ENCODE measurements at regions not wholly inside any gene's neighbourhood (a gene's known extent, or its start where the extent isn't known, plus 50 kb on each side); places are given as distances from the start of the nearest gene placed in this dataset.

GRCh38 chr15:95864467-95864886, 466.0 kb upstream of the NR2F2 start:
- no peak for DNase-seq

GRCh38 chr15:95865330-95865739, 465.2 kb upstream of the NR2F2 start:
- no peak for DNase-seq

GRCh38 chr15:95866711-95867440, 463.6 kb upstream of the NR2F2 start:
- DNase-seq: no peak

- DNase-seq: no peak
These were observed 462.1 kb upstream of the NR2F2 start for GRCh38 chr15:95868450-95868849.

- no peak for DNase-seq
These were observed 461.5 kb upstream of the NR2F2 start for GRCh38 chr15:95868970-95869369.

GRCh38 chr15:95869920-95870319, 460.6 kb upstream of the NR2F2 start:
- DNase-seq: no peak

GRCh38 chr15:95872366-95872771, 458.1 kb upstream of the NR2F2 start:
- no peak for DNase-seq

GRCh38 chr15:95874637-95875036, 455.9 kb upstream of the NR2F2 start:
- DNase-seq: no peak

GRCh38 chr15:95875121-95875643, 455.3 kb upstream of the NR2F2 start:
- peak; percentile 27 to 36 for DNase-seq

- peak in 1 of 2 donors; percentile 5 for DNase-seq
These were observed 450.4 kb upstream of the NR2F2 start for GRCh38 chr15:95880031-95880570.

- DNase-seq: no peak
These were observed 449.9 kb upstream of the NR2F2 start for GRCh38 chr15:95880630-95881029.

- DNase-seq: no peak
These were observed 447.4 kb upstream of the NR2F2 start for GRCh38 chr15:95883064-95883463.

- no peak for DNase-seq
These were observed 446.2 kb upstream of the NR2F2 start for GRCh38 chr15:95884276-95884675.

- DNase-seq: no peak
These were observed 442.7 kb upstream of the NR2F2 start for GRCh38 chr15:95887666-95888390.

- no peak for DNase-seq
These were observed 441.7 kb upstream of the NR2F2 start for GRCh38 chr15:95888762-95889161.

GRCh38 chr15:95894407-95894956, 436.0 kb upstream of the NR2F2 start:
- no peak for DNase-seq

GRCh38 chr15:95895508-95895907, 435.0 kb upstream of the NR2F2 start:
- no peak for DNase-seq

GRCh38 chr15:95897651-95898050, 432.8 kb upstream of the NR2F2 start:
- DNase-seq: no peak

GRCh38 chr15:95898761-95899160, 431.7 kb upstream of the NR2F2 start:
- no peak for DNase-seq

GRCh38 chr15:95901271-95901670, 429.2 kb upstream of the NR2F2 start:
- no peak for DNase-seq

- no peak for DNase-seq
These were observed 427.9 kb upstream of the NR2F2 start for GRCh38 chr15:95902606-95903005.

GRCh38 chr15:95903352-95903751, 427.1 kb upstream of the NR2F2 start:
- DNase-seq: no peak

GRCh38 chr15:95910643-95911212, 419.8 kb upstream of the NR2F2 start:
- DNase-seq: no peak
